Mucosa of stomach (tissue), 1 donor: ENCODE measurements at regions not wholly inside any gene's neighbourhood (a gene's known extent, or its start where the extent isn't known, plus 50 kb on each side); places are given as distances from the start of the nearest gene placed in this dataset.

Source experiments
- H3K27me3 ChIP-seq: one replicate; pipeline ENCODE4 v1.7.0; 2013; ENCODE audit warnings: mild to moderate bottlenecking, low read length; ENCODE audit not compliant: control insufficient read depth, insufficient read depth
- H3K36me3 ChIP-seq: one replicate; pipeline ENCODE4 v1.7.0; 2013; ENCODE audit warnings: low read length; ENCODE audit not compliant: control insufficient read depth, insufficient read depth
- H3K4me1 ChIP-seq: one replicate; pipeline ENCODE4 v1.7.0; 2013; ENCODE audit warnings: mild to moderate bottlenecking, low read length; ENCODE audit not compliant: control insufficient read depth, insufficient read depth
- H3K4me3 ChIP-seq: one replicate; pipeline ENCODE4 v1.7.0; 2013; ENCODE audit warnings: low read length
- H3K9ac ChIP-seq: one replicate; pipeline ENCODE4 v1.7.0; 2013; ENCODE audit warnings: mild to moderate bottlenecking, low read length, moderate library complexity
- H3K9me3 ChIP-seq: one replicate; pipeline ENCODE4 v1.7.0; 2013; ENCODE audit warnings: mild to moderate bottlenecking, low read length, moderate library complexity; ENCODE audit not compliant: control insufficient read depth
- donor health status: Pancreatic carcinoma.

GRCh38 chr1:224507771-224508523, 73.3 kb upstream of the WDR26 start:
- no peak overlapping the region for H3K9ac ChIP-seq
- no peak overlapping the region for H3K4me3 ChIP-seq
- H3K27me3 ChIP-seq: no peaks in the 10 kb centered on the region
- no peaks in the 10 kb centered on the region for H3K36me3 ChIP-seq
- peaks cover 35% of the 10 kb centered on the region for H3K4me1 ChIP-seq
- no peaks in the 10 kb centered on the region for H3K9me3 ChIP-seq

DNA sequence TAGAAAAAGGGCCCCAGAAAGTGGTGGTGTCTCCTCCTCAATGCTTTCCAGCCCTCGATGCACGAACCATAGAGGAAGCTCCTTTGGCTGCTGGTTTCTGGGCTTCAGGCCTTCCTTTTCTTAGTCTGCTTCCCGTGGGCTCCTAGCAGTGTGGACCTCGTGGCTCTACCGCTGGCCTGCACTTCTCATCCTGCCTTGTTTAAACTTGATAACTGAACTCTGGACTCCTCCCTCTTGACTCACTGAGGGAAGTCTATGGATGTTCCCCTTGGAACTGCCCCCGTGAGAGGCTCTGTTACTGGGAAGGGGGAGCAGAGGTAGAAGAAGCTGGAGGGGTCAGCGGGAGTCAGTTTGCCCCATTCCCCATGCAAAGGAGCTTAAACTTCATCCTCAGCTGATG, 75.3 kb upstream of the WDR26 start:
- Histone ChIP-seq H3K36me3 (no peaks in the 10 kb centered on the region), H3K9ac (no peak overlapping the region), H3K27me3 (no peaks in the 10 kb centered on the region), H3K9me3 (no peaks in the 10 kb centered on the region), H3K4me1 (peaks cover 17% of the 10 kb centered on the region), H3K4me3 (no peak overlapping the region)

DNA sequence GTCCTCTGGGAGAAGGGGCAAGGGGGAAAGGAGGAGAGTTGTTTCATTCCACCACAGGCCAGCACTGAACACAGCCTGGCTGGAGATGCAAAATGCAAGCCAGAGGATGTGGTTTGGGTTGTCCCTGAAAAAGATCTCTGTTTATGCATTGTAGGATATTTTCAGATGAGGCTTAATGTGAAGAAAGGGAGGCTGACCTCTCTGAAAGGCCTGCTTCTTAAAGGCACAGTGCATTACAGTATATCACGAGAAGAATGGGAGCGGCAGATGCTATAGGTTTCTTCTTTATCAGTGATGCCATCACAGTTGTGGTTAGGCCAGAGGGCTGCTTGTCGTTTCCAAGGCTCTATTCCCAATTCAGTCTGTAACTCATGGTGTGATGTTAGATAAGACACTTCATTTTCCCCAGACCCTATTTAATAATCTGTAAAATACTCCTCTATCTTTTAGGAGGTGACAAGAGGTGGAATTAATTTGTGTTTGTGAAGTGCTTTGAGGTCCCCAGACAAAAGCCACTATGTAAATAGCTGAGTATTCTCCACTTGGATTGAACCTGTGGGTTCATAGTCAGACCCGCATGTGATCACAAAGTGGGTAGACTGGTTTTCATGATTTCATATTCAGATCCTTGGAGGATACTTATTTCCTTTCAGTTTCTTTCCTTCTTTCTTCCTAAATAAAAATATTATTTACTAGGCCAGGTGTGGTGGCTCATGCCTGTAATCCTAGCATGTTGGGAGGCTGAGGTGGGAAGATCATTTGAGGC, 76.5 kb upstream of the WDR26 start:
- no peaks in the 10 kb centered on the region for H3K36me3 ChIP-seq
- H3K9ac ChIP-seq: no peak overlapping the region
- H3K27me3 ChIP-seq: no peaks in the 10 kb centered on the region
- H3K4me1 ChIP-seq: peaks cover 13% of the 10 kb centered on the region
- no peaks in the 10 kb centered on the region for H3K9me3 ChIP-seq
- no peak overlapping the region for H3K4me3 ChIP-seq

- no peaks in the 10 kb centered on the region for H3K36me3 ChIP-seq
- H3K27me3 ChIP-seq: no peaks in the 10 kb centered on the region
- H3K4me3 ChIP-seq: no peak overlapping the region
- H3K9ac ChIP-seq: no peak overlapping the region
- peaks cover 11% of the 10 kb centered on the region for H3K4me1 ChIP-seq
- no peaks in the 10 kb centered on the region for H3K9me3 ChIP-seq
Observed at GRCh38 chr1:224512600-224513151, 78.1 kb upstream of the WDR26 start.

DNA sequence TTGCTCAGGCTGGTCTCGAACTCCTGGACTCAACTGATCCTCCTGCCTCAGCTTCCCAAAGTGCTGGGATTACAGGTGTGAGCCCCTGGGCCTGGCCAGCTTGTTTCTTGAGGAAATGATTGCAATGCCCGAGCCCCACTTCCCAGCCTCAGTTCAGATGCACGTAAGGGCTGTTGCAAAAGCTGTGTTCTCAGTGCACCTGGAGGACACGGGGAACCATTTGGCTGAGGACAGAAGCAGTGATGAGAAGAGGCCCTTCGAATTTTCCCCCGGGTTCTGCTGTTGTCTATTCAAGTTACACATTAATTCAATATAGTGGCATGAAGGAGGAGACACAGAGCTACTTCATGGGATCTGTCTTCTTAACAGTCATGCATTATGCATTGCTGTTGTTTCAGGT, 78.8 kb upstream of the WDR26 start:
- no peaks in the 10 kb centered on the region for H3K9me3 ChIP-seq
- H3K4me3 ChIP-seq: no peak overlapping the region
- H3K4me1 ChIP-seq: peaks cover 11% of the 10 kb centered on the region
- no peak overlapping the region for H3K9ac ChIP-seq
- H3K36me3 ChIP-seq: no peaks in the 10 kb centered on the region
- peaks cover under 1% of the 10 kb centered on the region for H3K27me3 ChIP-seq

GRCh38 chr1:224513787-224514209, 79.2 kb upstream of the WDR26 start:
- H3K4me3 ChIP-seq: no peak overlapping the region
- peaks cover 11% of the 10 kb centered on the region for H3K4me1 ChIP-seq
- peaks cover 4% of the 10 kb centered on the region for H3K27me3 ChIP-seq
- no peak overlapping the region for H3K9ac ChIP-seq
- no peaks in the 10 kb centered on the region for H3K9me3 ChIP-seq
- no peaks in the 10 kb centered on the region for H3K36me3 ChIP-seq

DNA sequence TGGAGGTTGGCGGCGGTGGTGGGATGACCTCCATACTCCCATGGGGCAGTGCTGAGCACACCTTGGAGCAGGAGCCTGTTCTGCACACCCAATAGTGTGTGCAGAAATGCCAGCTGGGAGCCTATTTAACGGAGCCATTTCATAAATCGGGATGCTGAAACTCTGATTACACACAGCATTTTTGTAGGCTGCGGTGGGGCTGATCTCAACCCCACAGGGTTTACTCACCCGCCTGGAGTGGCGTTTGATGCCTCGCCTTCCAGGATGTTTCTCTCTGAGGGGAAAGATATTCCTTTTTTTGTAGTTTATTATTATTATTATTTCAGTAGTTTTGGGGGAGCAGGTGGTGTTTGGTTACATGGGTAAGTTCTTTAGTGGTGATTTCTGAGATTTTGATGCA, 82.6 kb upstream of the WDR26 start:
- Histone ChIP-seq H3K27me3 (peaks cover 4% of the 10 kb centered on the region), H3K4me3 (no peak overlapping the region), H3K36me3 (no peaks in the 10 kb centered on the region), H3K4me1 (no peaks in the 10 kb centered on the region), H3K9me3 (no peaks in the 10 kb centered on the region), H3K9ac (no peak overlapping the region)

DNA sequence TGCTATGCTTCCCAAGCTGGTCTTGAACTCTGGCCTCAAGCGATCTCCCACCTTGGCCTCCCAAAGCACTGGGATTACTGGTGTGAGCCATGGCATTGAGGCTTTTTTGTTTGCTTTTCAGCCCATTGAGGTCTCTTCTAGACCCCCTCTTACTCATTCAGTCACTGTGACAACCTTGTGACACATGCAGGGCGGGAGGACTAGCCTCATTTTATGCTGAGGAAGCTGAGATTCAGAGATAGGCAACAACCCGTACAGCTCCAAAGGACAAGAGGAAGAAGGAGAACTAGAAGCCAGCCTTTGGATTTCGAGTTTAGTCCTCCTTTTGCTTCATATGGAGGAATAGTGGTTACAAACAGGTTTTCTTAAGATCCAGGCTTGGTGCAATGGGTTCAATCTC, 83.9 kb upstream of the WDR26 start:
- Histone ChIP-seq H3K4me3 (no peak overlapping the region), H3K27me3 (peaks cover 4% of the 10 kb centered on the region), H3K36me3 (no peaks in the 10 kb centered on the region), H3K9ac (no peak overlapping the region), H3K9me3 (no peaks in the 10 kb centered on the region), H3K4me1 (no peaks in the 10 kb centered on the region)

DNA sequence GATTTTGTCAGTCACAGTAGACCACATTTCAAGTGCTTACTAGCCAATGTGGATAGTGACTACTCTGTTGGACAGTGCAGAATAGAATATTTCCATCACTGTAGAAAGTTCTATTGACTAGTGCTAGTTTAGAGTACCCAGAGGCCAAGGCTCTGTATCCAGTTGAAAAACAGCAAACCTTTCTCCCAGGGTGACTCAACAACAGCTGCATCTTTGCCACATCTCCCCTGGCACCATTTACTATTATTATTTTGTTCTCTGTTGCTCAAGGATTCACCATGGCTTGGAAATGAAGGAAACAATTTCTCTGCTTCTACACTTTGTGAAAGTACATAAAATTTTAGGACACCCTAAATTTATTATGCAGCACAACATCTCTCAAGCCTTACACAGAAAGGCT, 85.3 kb upstream of the WDR26 start:
- no peaks in the 10 kb centered on the region for H3K9me3 ChIP-seq
- H3K9ac ChIP-seq: no peak overlapping the region
- H3K36me3 ChIP-seq: no peaks in the 10 kb centered on the region
- H3K4me3 ChIP-seq: no peak overlapping the region
- H3K4me1 ChIP-seq: no peaks in the 10 kb centered on the region
- peaks cover 4% of the 10 kb centered on the region for H3K27me3 ChIP-seq

GRCh38 chr1:224520808-224521207, 86.2 kb upstream of the WDR26 start:
- H3K9me3 ChIP-seq: no peaks in the 10 kb centered on the region
- peaks cover 4% of the 10 kb centered on the region for H3K27me3 ChIP-seq
- H3K4me1 ChIP-seq: no peaks in the 10 kb centered on the region
- no peak overlapping the region for H3K9ac ChIP-seq
- H3K36me3 ChIP-seq: no peaks in the 10 kb centered on the region
- H3K4me3 ChIP-seq: no peak overlapping the region

DNA sequence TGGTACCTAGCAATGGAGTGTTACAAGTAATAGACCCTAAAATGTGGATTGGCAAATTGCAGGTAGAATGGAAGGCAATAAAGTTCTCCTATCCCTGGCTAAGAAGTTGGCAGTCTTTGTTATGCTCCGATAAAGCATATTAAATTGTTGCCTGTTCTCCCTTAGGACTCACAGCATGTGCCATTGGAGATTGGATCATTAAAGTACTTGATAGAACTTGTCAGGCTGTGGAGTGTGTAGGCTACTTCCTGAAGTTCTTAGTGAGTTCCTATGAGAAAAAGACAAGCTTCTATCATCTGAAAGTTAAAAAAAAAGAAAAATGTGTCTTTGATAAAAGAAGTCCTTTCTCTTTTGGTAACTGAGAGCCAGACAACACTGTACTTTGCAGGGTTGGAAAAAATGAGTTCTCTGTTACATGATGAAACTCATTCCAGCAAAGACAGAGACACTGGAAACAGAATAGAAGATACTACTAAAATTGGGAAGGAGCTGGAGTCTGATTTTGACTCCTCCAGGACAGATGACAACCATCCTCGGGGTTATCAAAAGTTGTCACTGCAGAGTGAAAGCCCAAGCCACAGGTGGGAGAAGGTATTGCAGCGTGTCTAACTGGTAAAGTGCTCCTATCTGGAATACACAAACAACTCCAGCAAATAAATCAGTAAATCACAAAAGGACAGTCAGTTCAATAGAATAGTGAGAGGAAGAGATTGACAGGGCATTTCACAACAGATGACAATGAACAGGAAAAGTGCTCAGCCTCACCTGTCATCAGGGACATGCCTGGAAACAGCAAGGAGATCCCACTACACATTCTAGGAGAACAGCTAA, 87.5 kb upstream of the WDR26 start:
- Histone ChIP-seq H3K36me3 (no peaks in the 10 kb centered on the region), H3K4me3 (no peak overlapping the region), H3K9ac (no peak overlapping the region)

DNA sequence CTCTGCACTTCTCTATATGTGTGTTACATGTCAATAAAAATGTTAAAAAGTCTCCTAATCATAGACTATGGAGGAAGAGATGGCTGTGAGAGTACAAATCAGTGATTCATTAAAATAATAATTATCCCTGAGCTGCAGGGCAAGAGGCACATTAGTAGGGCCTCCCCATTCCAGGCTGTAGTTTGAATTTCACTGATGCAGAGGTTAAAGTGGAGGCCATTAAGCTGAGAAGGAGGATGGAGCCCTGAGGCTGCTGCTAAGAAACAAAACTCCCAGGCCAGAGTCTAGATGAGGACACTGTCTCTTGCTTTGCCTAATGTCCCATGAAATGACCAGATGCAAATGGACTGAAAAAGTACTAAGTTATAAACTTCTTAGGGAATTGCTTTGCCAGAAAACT, 89.1 kb upstream of the WDR26 start:
- H3K9me3 ChIP-seq: no peaks in the 10 kb centered on the region
- no peaks in the 10 kb centered on the region for H3K36me3 ChIP-seq
- no peak overlapping the region for H3K9ac ChIP-seq
- no peaks in the 10 kb centered on the region for H3K4me1 ChIP-seq
- H3K27me3 ChIP-seq: peaks cover under 1% of the 10 kb centered on the region
- no peak overlapping the region for H3K4me3 ChIP-seq

More for the DNA sequence above, 87.5 kb upstream of the WDR26 start:
- Histone ChIP-seq H3K9me3 (no peaks in the 10 kb centered on the region), H3K27me3 (peaks cover 4% of the 10 kb centered on the region), H3K4me1 (no peaks in the 10 kb centered on the region)
